ENCODE measurements at regions not wholly inside any gene's neighbourhood (a gene's known extent, or its start where the extent isn't known, plus 50 kb on each side); places are given as distances from the start of the nearest gene placed in this dataset.

GRCh38 chr6:128827675-128828464 is 55.1 kb upstream of the LAMA2 start:
- no peak for DNase-seq
- intact Hi-C loops (cut with DNase I), result no loop called here

GRCh38 chr6:128826606-128827005 is 56.3 kb upstream of the LAMA2 start:
- intact Hi-C loops (cut with DNase I), result no loop called here

GRCh38 chr6:128822271-128822670 is 60.7 kb upstream of the LAMA2 start:
- intact Hi-C loops (cut with DNase I), result no loop called here
- peak in 2 of 10 donors; percentile 40 to 55 for DNase-seq

More at GRCh38 chr6:128826606-128827005, 56.3 kb upstream of the LAMA2 start:
- peak in 2 of 10 donors; percentile 18 to 26 for DNase-seq

- no peak for DNase-seq
- intact Hi-C loops (cut with DNase I), result no loop called here
Observed at GRCh38 chr6:128821116-128821515, 61.8 kb upstream of the LAMA2 start.

- no peak for DNase-seq
- intact Hi-C loops (cut with DNase I), result loop anchor here (5.0 to 10.0 kb wide), 2 partner anchors 436 to 563 kb away; no protein-coding TSS in a partner anchor
Observed at GRCh38 chr6:128808856-128809255, 74.1 kb upstream of the LAMA2 start.

GRCh38 chr6:128807577-128807976 is 75.4 kb upstream of the LAMA2 start:
- intact Hi-C loops (cut with DNase I), result loop anchor here (5.0 to 10.0 kb wide), 2 partner anchors 437 to 565 kb away; no protein-coding TSS in a partner anchor

GRCh38 chr6:128806261-128806660 is 76.7 kb upstream of the LAMA2 start:
- intact Hi-C loops (cut with DNase I), result loop anchor here (5.0 to 10.0 kb wide), 2 partner anchors 439 to 566 kb away; no protein-coding TSS in a partner anchor
- no peak for DNase-seq

More at GRCh38 chr6:128807577-128807976, 75.4 kb upstream of the LAMA2 start:
- DNase-seq, result no peak

- no peak for DNase-seq
- intact Hi-C loops (cut with DNase I), result loop anchor here (10.0 kb wide), 1 partner anchor 441 kb away; no protein-coding TSS in a partner anchor
Observed at GRCh38 chr6:128803911-128804310, 79.0 kb upstream of the LAMA2 start.

- intact Hi-C loops (cut with DNase I), result loop anchor here (10.0 kb wide), 1 partner anchor 443 kb away; no protein-coding TSS in a partner anchor
Observed at GRCh38 chr6:128801621-128802020, 81.3 kb upstream of the LAMA2 start.

GRCh38 chr6:128784266-128784665 is 98.7 kb upstream of the LAMA2 start:
- no peak for DNase-seq
- intact Hi-C loops (cut with DNase I), result no loop called here

More at GRCh38 chr6:128801621-128802020, 81.3 kb upstream of the LAMA2 start:
- no peak for DNase-seq

GRCh38 chr6:128768187-128768586 is 114.8 kb upstream of the LAMA2 start:
- DNase-seq, result peak in 1 of 10 donors; percentile 43
- intact Hi-C loops (cut with DNase I), result no loop called here

GRCh38 chr6:128767705-128768104 is 115.2 kb upstream of the LAMA2 start:
- peak in 1 of 10 donors; percentile 32 for DNase-seq
- intact Hi-C loops (cut with DNase I), result no loop called here

GRCh38 chr6:128767150-128767549 is 115.8 kb upstream of the LAMA2 start:
- intact Hi-C loops (cut with DNase I), result no loop called here

GRCh38 chr6:128763599-128764300 is 119.2 kb upstream of the LAMA2 start:
- no peak for DNase-seq
- intact Hi-C loops (cut with DNase I), result no loop called here

More at GRCh38 chr6:128767150-128767549, 115.8 kb upstream of the LAMA2 start:
- no peak for DNase-seq

GRCh38 chr6:128759901-128760300 is 123.0 kb upstream of the LAMA2 start:
- intact Hi-C loops (cut with DNase I), result no loop called here
- DNase-seq, result no peak

- DNase-seq, result no peak
Observed at GRCh38 chr6:128759447-128759846, 123.5 kb upstream of the LAMA2 start.

GRCh38 chr6:128757961-128758360 is 125.0 kb upstream of the LAMA2 start:
- no peak for DNase-seq
- intact Hi-C loops (cut with DNase I), result no loop called here

More at GRCh38 chr6:128759447-128759846, 123.5 kb upstream of the LAMA2 start:
- intact Hi-C loops (cut with DNase I), result no loop called here

GRCh38 chr6:128754658-128755256 is 128.2 kb upstream of the LAMA2 start:
- DNase-seq, result no peak
- intact Hi-C loops (cut with DNase I), result no loop called here

- DNase-seq, result no peak
- intact Hi-C loops (cut with DNase I), result no loop called here
Observed at GRCh38 chr6:128743974-128744765, 138.8 kb upstream of the LAMA2 start.

- intact Hi-C loops (cut with DNase I), result no loop called here
- DNase-seq, result peak in 1 of 10 donors; percentile 67
Observed at GRCh38 chr6:128742900-128743299, 140.0 kb upstream of the LAMA2 start.
